ENCODE measurements at regions not wholly inside any gene's neighbourhood (a gene's known extent, or its start where the extent isn't known, plus 50 kb on each side); places are given as distances from the start of the nearest gene placed in this dataset.

- Histone ChIP-seq H3K36me3 (ENCODE audit: control insufficient read depth, insufficient read depth, low read length) (no peaks in the 10 kb centered on the region), H3K9me3 (ENCODE audit: control insufficient read depth, insufficient read depth, low read depth, low read length) (no peaks in the 10 kb centered on the region), H3K79me2 (ENCODE audit: control insufficient read depth, insufficient read depth, low read length) (no peaks in the 10 kb centered on the region), H3K4me1 (ENCODE audit: control insufficient read depth, extremely low read depth, insufficient read depth, low read length) (no peaks in the 10 kb centered on the region), H3K4me2 (ENCODE audit: extremely low read depth, insufficient read depth, low read length) (no peak overlapping the region), H3K4me3 (replicated peaks in 1 of 4; ENCODE audit: control extremely low read depth in 1 of 4, insufficient read depth in 1 of 4, low read depth in 3 of 4, low read length in 4 of 4) (no peak overlapping the region), H3K9ac (ENCODE audit: insufficient read depth, low read length) (no peak overlapping the region), H3K27ac (ENCODE audit: insufficient read depth, low read length) (no peak overlapping the region), H4K20me1 (ENCODE audit: control insufficient read depth, extremely low read depth, insufficient read depth, low read length) (no peaks in the 10 kb centered on the region), H3K27me3 (ENCODE audit: control insufficient read depth, insufficient read depth, low read length) (no peaks in the 10 kb centered on the region), H2AFZ (ENCODE audit: low read length) (no peak overlapping the region)
- DNase-seq (ENCODE audit: low read depth in 2 of 2) = no peak
- no peak for TF ChIP-seq CTCF (conservative IDR thresholded peaks at IDR 0.05 in 1 of 2, IDR thresholded peaks at IDR 0.05 in 1 of 2; ENCODE audit: low read depth in 1 of 2, low read length in 2 of 2)
- no peak for TF ChIP-seq EZH2 (IDR thresholded peaks at IDR 0.05; ENCODE audit: low read length, missing control alignments)
Observed at GRCh38 chrX:6701085-6701484, 166.2 kb upstream of the VCX3A start.

GRCh38 chrX:6695717-6696116, 160.8 kb upstream of the VCX3A start:
- Histone ChIP-seq H3K9me3 (ENCODE audit: control insufficient read depth, insufficient read depth, low read depth, low read length) (no peaks in the 10 kb centered on the region), H3K4me3 (replicated peaks in 1 of 4; ENCODE audit: control extremely low read depth in 1 of 4, insufficient read depth in 1 of 4, low read depth in 3 of 4, low read length in 4 of 4) (no peak overlapping the region), H3K9ac (ENCODE audit: insufficient read depth, low read length) (no peak overlapping the region), H4K20me1 (ENCODE audit: control insufficient read depth, extremely low read depth, insufficient read depth, low read length) (no peaks in the 10 kb centered on the region), H3K27me3 (ENCODE audit: control insufficient read depth, insufficient read depth, low read length) (no peaks in the 10 kb centered on the region), H3K4me2 (ENCODE audit: extremely low read depth, insufficient read depth, low read length) (no peak overlapping the region), H3K36me3 (ENCODE audit: control insufficient read depth, insufficient read depth, low read length) (no peaks in the 10 kb centered on the region), H2AFZ (ENCODE audit: low read length) (no peak overlapping the region), H3K27ac (ENCODE audit: insufficient read depth, low read length) (no peak overlapping the region), H3K79me2 (ENCODE audit: control insufficient read depth, insufficient read depth, low read length) (no peaks in the 10 kb centered on the region), H3K4me1 (ENCODE audit: control insufficient read depth, extremely low read depth, insufficient read depth, low read length) (no peaks in the 10 kb centered on the region)
- DNase-seq (ENCODE audit: low read depth in 2 of 2) = no peak
- TF ChIP-seq EZH2 (IDR thresholded peaks at IDR 0.05; ENCODE audit: low read length, missing control alignments) = no peak
- no peak for TF ChIP-seq CTCF (conservative IDR thresholded peaks at IDR 0.05 in 1 of 2, IDR thresholded peaks at IDR 0.05 in 1 of 2; ENCODE audit: low read depth in 1 of 2, low read length in 2 of 2)

- H3K4me1 ChIP-seq (ENCODE audit: control insufficient read depth, extremely low read depth, insufficient read depth, low read length) = no peaks in the 10 kb centered on the region
- DNase-seq (ENCODE audit: low read depth in 2 of 2) = no peak
- H3K36me3 ChIP-seq (ENCODE audit: control insufficient read depth, insufficient read depth, low read length) = no peaks in the 10 kb centered on the region
- H3K79me2 ChIP-seq (ENCODE audit: control insufficient read depth, insufficient read depth, low read length) = no peaks in the 10 kb centered on the region
- H2AFZ ChIP-seq (ENCODE audit: low read length) = no peak overlapping the region
- H3K27ac ChIP-seq (ENCODE audit: insufficient read depth, low read length) = no peak overlapping the region
- no peaks in the 10 kb centered on the region for H4K20me1 ChIP-seq (ENCODE audit: control insufficient read depth, extremely low read depth, insufficient read depth, low read length)
- TF ChIP-seq EZH2 (IDR thresholded peaks at IDR 0.05; ENCODE audit: low read length, missing control alignments) (no peak), CTCF (conservative IDR thresholded peaks at IDR 0.05 in 1 of 2, IDR thresholded peaks at IDR 0.05 in 1 of 2; ENCODE audit: low read depth in 1 of 2, low read length in 2 of 2) (no peak)
- H3K9ac ChIP-seq (ENCODE audit: insufficient read depth, low read length) = no peak overlapping the region
- H3K9me3 ChIP-seq (ENCODE audit: control insufficient read depth, insufficient read depth, low read depth, low read length) = no peaks in the 10 kb centered on the region
- H3K4me2 ChIP-seq (ENCODE audit: extremely low read depth, insufficient read depth, low read length) = no peak overlapping the region
- H3K27me3 ChIP-seq (ENCODE audit: control insufficient read depth, insufficient read depth, low read length) = no peaks in the 10 kb centered on the region
- H3K4me3 ChIP-seq (replicated peaks in 1 of 4; ENCODE audit: control extremely low read depth in 1 of 4, insufficient read depth in 1 of 4, low read depth in 3 of 4, low read length in 4 of 4) = no peak overlapping the region
Observed at GRCh38 chrX:6694977-6695376, 160.1 kb upstream of the VCX3A start.

All from fibroblast of lung (primary cell).